NCI-H748 (cell line): ENCODE measurements at regions not wholly inside any gene's neighbourhood (a gene's known extent, or its start where the extent isn't known, plus 50 kb on each side); places are given as distances from the start of the nearest gene placed in this dataset.

Experiments
- DNase-seq: peaks from one replicate; lab custom pipeline; 2025; ENCODE audit not compliant: unreplicated experiment; lab: John Stamatoyannopoulos, UW

DNA sequence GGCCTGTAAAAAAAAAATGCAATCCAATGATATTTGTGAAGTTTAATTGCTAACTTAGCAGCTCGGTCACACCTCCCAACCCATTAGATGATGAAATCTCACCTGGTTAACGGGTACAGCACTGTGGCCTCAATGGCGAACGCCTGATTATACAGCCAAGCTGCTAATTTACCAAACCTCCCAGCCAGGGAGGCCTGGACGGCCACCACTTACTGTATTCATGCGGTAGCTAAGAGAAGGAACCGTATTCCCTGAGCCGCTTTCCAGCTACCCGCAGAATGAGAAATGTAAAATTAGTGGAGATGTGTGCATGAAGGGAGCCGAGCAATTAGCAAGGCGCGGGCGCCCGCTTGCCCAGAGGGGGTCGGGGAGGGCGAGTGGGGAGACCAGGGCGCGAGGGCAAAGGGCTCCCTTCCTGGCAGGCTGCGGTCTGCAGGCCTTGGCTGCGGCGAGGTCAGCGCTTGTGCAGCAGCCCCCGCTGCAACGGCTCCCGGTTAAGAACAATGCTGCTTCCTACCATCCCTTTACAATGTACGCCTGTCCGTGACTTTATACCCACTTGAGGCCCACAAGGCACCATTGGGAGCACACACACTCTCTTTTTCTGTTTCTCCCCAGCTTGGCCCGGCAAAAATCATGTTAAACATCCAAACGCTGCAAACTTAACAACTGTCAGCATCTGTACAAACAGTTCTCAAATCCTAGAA is 70.4 kb upstream of the TBCA start:
- DNase-seq, result peak; percentile 68

GRCh38 chr5:77845324-77845646 is 69.1 kb upstream of the TBCA start:
- DNase-seq, result peak; percentile 87

DNA sequence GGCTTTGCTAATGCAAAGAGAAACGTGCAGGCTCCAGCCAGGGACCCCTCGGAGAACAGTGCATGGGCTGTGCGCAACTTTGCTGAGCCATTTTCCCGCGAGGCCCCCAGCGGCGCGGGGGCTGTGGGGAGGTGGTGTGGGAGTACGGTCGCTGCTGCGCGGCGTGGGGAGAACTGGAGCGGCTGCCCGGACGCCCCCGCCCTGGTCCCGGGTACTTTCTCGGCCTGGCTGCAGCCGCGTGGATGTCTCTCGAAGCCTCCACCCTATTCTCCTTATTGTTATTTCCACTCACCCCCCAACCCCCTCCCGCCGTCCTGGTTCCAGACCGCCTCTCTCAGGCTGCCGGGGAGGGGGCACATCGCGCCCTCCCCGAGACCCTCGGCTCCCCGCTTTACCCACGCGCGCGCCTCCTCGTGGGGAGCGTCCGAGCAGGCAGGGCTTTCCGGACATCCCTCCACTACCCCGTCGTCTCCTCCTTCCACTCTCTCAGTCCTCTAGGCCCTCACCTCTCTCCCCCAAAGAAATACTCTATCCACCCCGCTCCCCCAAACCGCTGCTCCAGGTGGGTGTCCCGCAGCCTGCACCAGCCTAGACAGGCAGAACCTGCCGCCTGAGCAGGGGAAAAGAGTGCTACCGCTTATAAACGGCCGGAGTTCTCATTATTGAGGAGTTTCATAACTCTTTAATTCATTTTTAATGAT is 68.6 kb upstream of the TBCA start:
- no peak for DNase-seq

GRCh38 chr5:77844373-77844622 is 68.2 kb upstream of the TBCA start:
- peak; percentile 70 for DNase-seq

- peak; percentile 25 for DNase-seq
Measured at GRCh38 chr5:77843570-77844372, 67.6 kb upstream of the TBCA start.

GRCh38 chr5:77842243-77842642 is 66.1 kb upstream of the TBCA start:
- DNase-seq, result no peak

DNA sequence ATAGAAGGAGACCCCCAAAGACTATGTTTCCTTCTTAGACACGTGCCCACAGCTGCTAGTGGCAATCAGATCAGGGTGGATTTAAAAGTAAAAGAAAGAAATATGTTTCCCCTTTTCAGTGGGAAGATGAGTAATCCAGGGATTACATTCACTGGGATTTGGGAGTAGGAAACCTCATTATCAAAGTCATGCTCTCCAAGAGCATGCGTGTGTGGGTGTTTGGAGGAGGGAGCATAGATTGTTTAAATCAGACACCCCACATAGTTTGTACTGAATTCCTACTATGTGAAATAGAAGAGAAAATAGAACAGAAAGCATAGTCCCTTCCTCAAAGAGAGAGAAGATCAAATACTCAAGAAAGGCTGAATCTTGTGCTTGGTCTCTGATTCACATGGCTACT is 65.5 kb upstream of the TBCA start:
- no peak for DNase-seq

GRCh38 chr5:77840930-77841329 is 64.8 kb upstream of the TBCA start:
- no peak for DNase-seq

- no peak for DNase-seq
Measured at GRCh38 chr5:77839691-77840090, 63.6 kb upstream of the TBCA start.

GRCh38 chr5:77832938-77833337 is 56.8 kb upstream of the TBCA start:
- DNase-seq, result no peak

DNA sequence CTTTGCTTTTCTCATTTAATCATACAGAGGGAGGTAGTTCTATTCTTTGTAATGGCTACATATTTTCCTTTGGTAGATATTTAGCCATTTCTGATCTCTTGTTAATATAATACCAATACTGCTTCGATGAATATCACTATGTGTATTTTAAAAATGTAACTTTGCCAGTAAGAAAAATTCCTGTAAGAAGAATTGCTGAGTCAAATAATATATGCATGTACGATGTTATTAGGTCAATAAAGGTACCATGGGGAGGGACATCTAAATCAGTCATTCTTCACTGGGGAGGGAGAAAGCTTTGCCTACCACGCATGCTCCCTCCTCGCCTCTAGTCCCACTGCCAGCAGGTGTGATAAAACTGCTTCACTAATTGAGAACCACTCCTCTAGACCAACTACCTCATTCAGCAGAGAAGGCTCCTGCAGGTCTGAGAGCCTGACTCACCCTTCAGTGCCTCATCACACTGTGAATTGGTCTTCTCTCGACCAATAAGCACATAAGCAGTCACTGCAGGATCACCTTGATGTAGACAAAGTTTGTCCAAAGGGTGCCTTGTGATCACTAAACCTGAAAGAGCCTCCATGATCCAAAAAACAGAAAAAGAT is 56.1 kb upstream of the TBCA start:
- DNase-seq, result no peak

DNA sequence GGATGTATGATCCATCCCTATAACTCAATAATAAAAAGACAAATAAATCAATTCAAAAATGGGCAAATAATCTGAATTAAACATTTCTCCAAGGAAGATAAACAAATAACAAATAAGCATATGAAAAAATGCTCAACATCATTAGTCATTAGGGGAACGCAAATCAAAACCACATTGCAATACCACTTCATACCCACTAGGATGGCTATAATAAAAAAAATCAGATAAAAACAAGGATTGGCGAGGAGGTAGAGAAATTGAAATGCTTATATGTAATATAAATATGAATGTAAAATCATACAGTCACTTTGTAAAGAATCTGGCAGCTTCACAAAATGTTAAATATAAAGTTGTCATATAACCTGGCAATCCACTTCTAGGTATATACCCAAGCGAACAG is 52.3 kb upstream of the TBCA start:
- no peak for DNase-seq
